DOHH2 (cell line): ENCODE measurements at regions not wholly inside any gene's neighbourhood (a gene's known extent, or its start where the extent isn't known, plus 50 kb on each side); places are given as distances from the start of the nearest gene placed in this dataset.

Experiments used
- CTCF ChIP-seq: fragments of 200-600 bp; sonication (generic); IDR thresholded peaks from one replicate; pipeline ENCODE4 v1.5.1; 2014; ENCODE audit warnings: antibody characterized with exemption, mild to moderate bottlenecking, low read depth, low read length; ENCODE audit not compliant: poor library complexity, severe bottlenecking
- EZH2phosphoT487 ChIP-seq: fragments of 200-600 bp; sonication (generic); IDR thresholded peaks from 2 replicates; pipeline ENCODE4 v1.6.1; 2017; ENCODE audit warnings: borderline replicate concordance, mild to moderate bottlenecking, antibody characterized with exemption, low read length, moderate library complexity, mixed read lengths

- TF ChIP-seq CTCF = no peak
- no peak for TF ChIP-seq EZH2phosphoT487
These were observed 168.7 kb upstream of the NTM start for GRCh38 chr11:131201674-131202073.
